SK-N-SH treated with all-trans-retinoic acid at 6 μM for 48 hours (cell line): ENCODE measurements at regions not wholly inside any gene's neighbourhood (a gene's known extent, or its start where the extent isn't known, plus 50 kb on each side); places are given as distances from the start of the nearest gene placed in this dataset.

Experiments used
- ATAC-seq: fragments of 200-7000 bp; cut with Tn5 transposase; 3 replicates; pipeline ENCODE4 v1.9.1; 2020; ENCODE audit warnings: mild to moderate bottlenecking, moderate library complexity
- ARNTL ChIP-seq: fragments of 450-650 bp; formaldehyde crosslinking; IDR thresholded peaks from 2 replicates; pipeline ENCODE4 v1.5.0; 2020; ENCODE audit warnings: low read depth, mild to moderate bottlenecking, moderate library complexity, borderline replicate concordance
- BACH2 ChIP-seq: fragments of 250-450 bp; sonication (Bioruptor Pico); IDR thresholded peaks from 2 replicates; pipeline ENCODE4 v1.9.0; 2021; ENCODE audit warnings: mild to moderate bottlenecking, borderline replicate concordance
- CREB5 ChIP-seq: fragments of 250-450 bp; sonication (Bioruptor Pico); IDR thresholded peaks from 2 replicates; pipeline ENCODE4 v1.5.1; 2020; ENCODE audit warnings: low read depth, mild to moderate bottlenecking, moderate library complexity
- CSDC2 ChIP-seq: fragments of 250-450 bp; sonication (Bioruptor Pico); IDR thresholded peaks from 2 replicates; pipeline ENCODE4 v1.5.0; 2020; ENCODE audit warnings: mild to moderate bottlenecking, moderate library complexity
- CSRNP3 ChIP-seq: fragments of 250-450 bp; sonication (Bioruptor Pico); IDR thresholded peaks from 2 replicates; pipeline ENCODE4 v1.5.1; 2021; ENCODE audit warnings: mild to moderate bottlenecking, moderate library complexity
- ESRRG ChIP-seq: fragments of 250-450 bp; sonication (Bioruptor Pico); IDR thresholded peaks from 2 replicates; pipeline ENCODE4 v1.6.1; 2021; ENCODE audit warnings: mild to moderate bottlenecking
- GLIS3 ChIP-seq: fragments of 250-450 bp; sonication (Bioruptor Pico); IDR thresholded peaks from 2 replicates; pipeline ENCODE4 v1.5.0; 2020; ENCODE audit warnings: mild to moderate bottlenecking, moderate library complexity
- ISL1 ChIP-seq: fragments of 250-450 bp; sonication (Bioruptor Pico); IDR thresholded peaks from 2 replicates; pipeline ENCODE4 v2.1.2; 2022; ENCODE audit warnings: mild to moderate bottlenecking, moderate library complexity
- OSR1 ChIP-seq: fragments of 250-450 bp; sonication (Bioruptor Pico); IDR thresholded peaks from 2 replicates; pipeline ENCODE4 v1.8.0; 2022; ENCODE audit warnings: moderate library complexity, mild to moderate bottlenecking, inconsistent platforms
- PATZ1 ChIP-seq: fragments of 250-450 bp; sonication (Bioruptor Pico); IDR thresholded peaks from 2 replicates; pipeline ENCODE4 v1.8.0; 2020; ENCODE audit warnings: mild to moderate bottlenecking, moderate library complexity, borderline replicate concordance
- POU6F1 ChIP-seq: fragments of 250-450 bp; sonication (Bioruptor Pico); IDR thresholded peaks from 2 replicates; pipeline ENCODE4 v1.8.0; 2021; ENCODE audit warnings: low read depth, mild to moderate bottlenecking, moderate library complexity, borderline replicate concordance
- PPARA ChIP-seq: fragments of 250-450 bp; sonication (Bioruptor Pico); IDR thresholded peaks from 2 replicates; pipeline ENCODE4 v1.5.0; 2020; ENCODE audit warnings: mild to moderate bottlenecking, borderline replicate concordance
- RARB ChIP-seq: fragments of 250-450 bp; sonication (Bioruptor Pico); IDR thresholded peaks from 2 replicates; pipeline ENCODE4 v1.8.0; 2021; ENCODE audit warnings: mild to moderate bottlenecking, moderate library complexity
- SNAI2 ChIP-seq: fragments of 250-450 bp; sonication (Bioruptor Pico); IDR thresholded peaks from 2 replicates; pipeline ENCODE4 v1.5.0; 2020; ENCODE audit warnings: mild to moderate bottlenecking, moderate library complexity
- TCF4 ChIP-seq: fragments of 250-450 bp; sonication (Bioruptor Pico); IDR thresholded peaks from 2 replicates; pipeline ENCODE4 v1.8.0; 2021; ENCODE audit warnings: mild to moderate bottlenecking, moderate library complexity, borderline replicate concordance
- ZC3H10 ChIP-seq: fragments of 250-450 bp; sonication (Bioruptor Pico); IDR thresholded peaks from 2 replicates; pipeline ENCODE4 v1.5.1; 2021; ENCODE audit warnings: mild to moderate bottlenecking, moderate library complexity
- ZFP3 ChIP-seq: fragments of 250-450 bp; sonication (Bioruptor Pico); IDR thresholded peaks from 2 replicates; pipeline ENCODE4 v1.5.0; 2020; ENCODE audit warnings: mild to moderate bottlenecking, moderate library complexity
- ZFP30 ChIP-seq: fragments of 450-650 bp; formaldehyde crosslinking; IDR thresholded peaks from 2 replicates; pipeline ENCODE4 v1.5.0; 2022; ENCODE audit warnings: mild to moderate bottlenecking, moderate library complexity
- ZNF565 ChIP-seq: fragments of 450-650 bp; formaldehyde crosslinking; conservative IDR thresholded peaks from 2 replicates; pipeline ENCODE4 v1.5.0; 2020; ENCODE audit warnings: low read depth, mild to moderate bottlenecking, moderate library complexity

- ATAC-seq = no peak
- TF ChIP-seq CREB5 (CRISPR knock-in tag) (no peak), ZFP3 (CRISPR knock-in tag) (no peak), ZC3H10 (CRISPR knock-in tag) (no peak)
Measured at GRCh38 chr6:117157448-117157847, 107.9 kb upstream of the VGLL2 start.

- TF ChIP-seq ZFP30 (CRISPR knock-in tag) (no peak), BACH2 (CRISPR knock-in tag) (no peak), ISL1 (CRISPR knock-in tag) (no peak)
- no peak for ATAC-seq
Measured at GRCh38 chr6:117165911-117166499, 99.4 kb upstream of the VGLL2 start.

GRCh38 chr6:117167520-117168271, 97.7 kb upstream of the VGLL2 start:
- no peak for ATAC-seq
- TF ChIP-seq OSR1 = no peak

GRCh38 chr6:117168296-117169063, 96.9 kb upstream of the VGLL2 start:
- no peak for TF ChIP-seq ZNF565 (CRISPR knock-in tag)
- no peak for TF ChIP-seq SNAI2 (CRISPR knock-in tag)
- no peak for TF ChIP-seq TCF4
- TF ChIP-seq PPARA = no peak
- no peak for TF ChIP-seq ISL1 (CRISPR knock-in tag)
- no peak for TF ChIP-seq CSDC2 (CRISPR knock-in tag)
- TF ChIP-seq CSRNP3 (CRISPR knock-in tag) = no peak
- no peak for TF ChIP-seq ZFP30 (CRISPR knock-in tag)
- no peak for TF ChIP-seq PATZ1 (CRISPR knock-in tag)
- no peak for TF ChIP-seq BACH2 (CRISPR knock-in tag)
- TF ChIP-seq ARNTL (CRISPR knock-in tag) = no peak
- no peak for TF ChIP-seq GLIS3
- TF ChIP-seq RARB (CRISPR knock-in tag) = no peak
- no peak for TF ChIP-seq POU6F1 (CRISPR knock-in tag)
- no peak for TF ChIP-seq ZC3H10 (CRISPR knock-in tag)
- no peak for TF ChIP-seq CREB5 (CRISPR knock-in tag)
- TF ChIP-seq ZFP3 (CRISPR knock-in tag) = no peak
- no peak for TF ChIP-seq ESRRG (CRISPR knock-in tag)
- TF ChIP-seq, all 23 proteins: peak for 0

More at GRCh38 chr6:117168296-117169063, 96.9 kb upstream of the VGLL2 start:
- no peak for ATAC-seq
